ENCODE measurements at regions not wholly inside any gene's neighbourhood (a gene's known extent, or its start where the extent isn't known, plus 50 kb on each side); places are given as distances from the start of the nearest gene placed in this dataset.
"Not testable (repeated sequence)": the region's sequence is repeated elsewhere in the genome, so short reads cannot be mapped to it uniquely, and the experiment has no call there.

- POLR2A ChIA-PET, result no interaction called here
- H3K36me3 Mint-ChIP-seq (ENCODE audit: low read depth), result no peaks in the 10 kb centered on the region
- CTCF ChIA-PET, result interaction anchor here (1.0 to 1.1 kb wide), 3 partner anchors 9 to 52 kb away, joined by 3 to 4 read pairs (median 3); no protein-coding TSS in a partner anchor
- no peaks in the 10 kb centered on the region for H3K9me3 Mint-ChIP-seq
- no peak overlapping the region for H3K27ac Mint-ChIP-seq
- H3K4me1 Mint-ChIP-seq, result no peaks in the 10 kb centered on the region
- DNase-seq, result no peak
- H3K27me3 Mint-ChIP-seq, result no peaks in the 10 kb centered on the region
- H3K4me3 Mint-ChIP-seq, result no peak overlapping the region
Observed at GRCh38 chr6:43934183-43934802, 164.3 kb downstream of the VEGFA start.

GRCh38 chr6:43933148-43933885 is 163.3 kb downstream of the VEGFA start:
- Mint-ChIP-seq H3K27me3 (no peaks in the 10 kb centered on the region), H3K27ac (no peak overlapping the region), H3K9me3 (no peaks in the 10 kb centered on the region), H3K4me3 (no peak overlapping the region), H3K4me1 (peaks cover 4% of the 10 kb centered on the region), H3K36me3 (ENCODE audit: low read depth) (no peaks in the 10 kb centered on the region)
- ChIA-PET POLR2A (no interaction called here), CTCF (interaction anchor here (0.9 to 1.7 kb wide), 4 partner anchors 10 to 19 kb away, joined by 3 to 4 read pairs (median 4); no protein-coding TSS in a partner anchor)
- no peak for DNase-seq

GRCh38 chr6:43932259-43933147 is 162.5 kb downstream of the VEGFA start:
- no peak for DNase-seq

GRCh38 chr6:43931201-43931600 is 161.2 kb downstream of the VEGFA start:
- H3K4me3 Mint-ChIP-seq, result no peak overlapping the region
- H3K36me3 Mint-ChIP-seq (ENCODE audit: low read depth), result no peaks in the 10 kb centered on the region
- no peaks in the 10 kb centered on the region for H3K9me3 Mint-ChIP-seq
- no peak for DNase-seq
- CTCF ChIA-PET, result interaction anchor here (0.9 to 1.4 kb wide), 2 partner anchors 10 to 11 kb away, joined by 3 read pairs; no protein-coding TSS in a partner anchor
- peaks cover 22% of the 10 kb centered on the region for H3K4me1 Mint-ChIP-seq
- POLR2A ChIA-PET, result no interaction called here
- H3K27me3 Mint-ChIP-seq, result no peaks in the 10 kb centered on the region
- no peak overlapping the region for H3K27ac Mint-ChIP-seq

More at GRCh38 chr6:43932259-43933147, 162.5 kb downstream of the VEGFA start:
- Mint-ChIP-seq H3K4me3 (no peak overlapping the region), H3K27ac (no peak overlapping the region), H3K9me3 (no peaks in the 10 kb centered on the region), H3K4me1 (peaks cover 12% of the 10 kb centered on the region), H3K27me3 (no peaks in the 10 kb centered on the region), H3K36me3 (ENCODE audit: low read depth) (no peaks in the 10 kb centered on the region)
- ChIA-PET POLR2A (no interaction called here), CTCF (interaction anchor here (0.9 to 1.7 kb wide), 3 partner anchors 8 to 20 kb away, joined by 3 to 4 read pairs (median 3); no protein-coding TSS in a partner anchor)

- Mint-ChIP-seq H3K4me3 (no peak overlapping the region), H3K27me3 (no peaks in the 10 kb centered on the region), H3K36me3 (ENCODE audit: low read depth) (no peaks in the 10 kb centered on the region), H3K9me3 (no peaks in the 10 kb centered on the region), H3K27ac (no peak overlapping the region), H3K4me1 (peaks cover 22% of the 10 kb centered on the region)
- CTCF ChIA-PET, result interaction anchor here (0.9 kb wide), 1 partner anchor 12 kb away, joined by 3 read pairs; no protein-coding TSS in a partner anchor
- no peak for DNase-seq
- POLR2A ChIA-PET, result no interaction called here
Observed at GRCh38 chr6:43930440-43931154, 160.6 kb downstream of the VEGFA start.

GRCh38 chr6:43929511-43929910 is 159.5 kb downstream of the VEGFA start:
- POLR2A ChIA-PET, result no interaction called here
- Mint-ChIP-seq H3K27ac (peak overlapping the region; percentile 73), H3K9me3 (no peaks in the 10 kb centered on the region), H3K4me1 (peaks cover 27% of the 10 kb centered on the region), H3K36me3 (ENCODE audit: low read depth) (no peaks in the 10 kb centered on the region), H3K4me3 (no peak overlapping the region), H3K27me3 (no peaks in the 10 kb centered on the region)
- DNase-seq, result no peak
- CTCF ChIA-PET, result no interaction called here

- ChIA-PET CTCF (interaction anchor here (1.3 kb wide), 1 partner anchor 72 kb away, joined by 3 read pairs; no protein-coding TSS in a partner anchor), POLR2A (no interaction called here)
- H3K36me3 Mint-ChIP-seq (ENCODE audit: low read depth), result no peaks in the 10 kb centered on the region
- peaks cover 40% of the 10 kb centered on the region for H3K4me1 Mint-ChIP-seq
- H3K9me3 Mint-ChIP-seq, result no peaks in the 10 kb centered on the region
- H3K27me3 Mint-ChIP-seq, result no peaks in the 10 kb centered on the region
- peak; percentile 17 for DNase-seq
- peak overlapping the region; percentile 61 for H3K27ac Mint-ChIP-seq
- no peak overlapping the region for H3K4me3 Mint-ChIP-seq
Observed at GRCh38 chr6:43927532-43928210, 157.7 kb downstream of the VEGFA start.

- no peaks in the 10 kb centered on the region for H3K27me3 Mint-ChIP-seq
- peaks cover 40% of the 10 kb centered on the region for H3K4me1 Mint-ChIP-seq
- POLR2A ChIA-PET, result no interaction called here
- CTCF ChIA-PET, result interaction anchor here (1.0 to 1.3 kb wide), 3 partner anchors 12 to 71 kb away, joined by 3 read pairs; no protein-coding TSS in a partner anchor
- H3K9me3 Mint-ChIP-seq, result no peaks in the 10 kb centered on the region
- no peak overlapping the region for H3K4me3 Mint-ChIP-seq
- peak overlapping the region; percentile 20 for H3K27ac Mint-ChIP-seq
- H3K36me3 Mint-ChIP-seq (ENCODE audit: low read depth), result no peaks in the 10 kb centered on the region
- DNase-seq, result no peak
Observed at GRCh38 chr6:43926634-43927531, 156.9 kb downstream of the VEGFA start.

GRCh38 chr6:43925636-43926139 is 155.7 kb downstream of the VEGFA start:
- H3K27ac Mint-ChIP-seq, result peak overlapping the region; percentile 4

GRCh38 chr6:43924222-43924702 is 154.3 kb downstream of the VEGFA start:
- Mint-ChIP-seq H3K4me1 (peaks cover 40% of the 10 kb centered on the region), H3K27ac (no peak overlapping the region), H3K36me3 (ENCODE audit: low read depth) (no peaks in the 10 kb centered on the region), H3K4me3 (no peak overlapping the region), H3K27me3 (peaks cover 2% of the 10 kb centered on the region), H3K9me3 (no peaks in the 10 kb centered on the region)
- ChIA-PET POLR2A (interaction anchor here (0.6 kb wide), 1 partner anchor 1551 kb away, joined by 4 read pairs; no protein-coding TSS in a partner anchor), CTCF (interaction anchor here (0.9 to 2.1 kb wide), 4 partner anchors 9 to 388 kb away, joined by 3 to 8 read pairs (median 4); partner anchors contain the start of gene AARS2)
- peak; percentile 62 for DNase-seq

More at GRCh38 chr6:43925636-43926139, 155.7 kb downstream of the VEGFA start:
- POLR2A ChIA-PET; H3K36me3 Mint-ChIP-seq (ENCODE audit: low read depth); DNase-seq; H3K4me3 Mint-ChIP-seq; H3K9me3 Mint-ChIP-seq; H3K27me3 Mint-ChIP-seq: not testable (repeated sequence)
- peaks cover 40% of the 10 kb centered on the region for H3K4me1 Mint-ChIP-seq
- CTCF ChIA-PET, result interaction anchor here (0.6 to 2.1 kb wide), 4 partner anchors 11 to 181 kb away, joined by 3 to 6 read pairs (median 4); no protein-coding TSS in a partner anchor
